ENCODE measurements at regions not wholly inside any gene's neighbourhood (a gene's known extent, or its start where the extent isn't known, plus 50 kb on each side); places are given as distances from the start of the nearest gene placed in this dataset.
"Not testable (repeated sequence)": the region's sequence is repeated elsewhere in the genome, so short reads cannot be mapped to it uniquely, and the experiment has no call there.

DNA sequence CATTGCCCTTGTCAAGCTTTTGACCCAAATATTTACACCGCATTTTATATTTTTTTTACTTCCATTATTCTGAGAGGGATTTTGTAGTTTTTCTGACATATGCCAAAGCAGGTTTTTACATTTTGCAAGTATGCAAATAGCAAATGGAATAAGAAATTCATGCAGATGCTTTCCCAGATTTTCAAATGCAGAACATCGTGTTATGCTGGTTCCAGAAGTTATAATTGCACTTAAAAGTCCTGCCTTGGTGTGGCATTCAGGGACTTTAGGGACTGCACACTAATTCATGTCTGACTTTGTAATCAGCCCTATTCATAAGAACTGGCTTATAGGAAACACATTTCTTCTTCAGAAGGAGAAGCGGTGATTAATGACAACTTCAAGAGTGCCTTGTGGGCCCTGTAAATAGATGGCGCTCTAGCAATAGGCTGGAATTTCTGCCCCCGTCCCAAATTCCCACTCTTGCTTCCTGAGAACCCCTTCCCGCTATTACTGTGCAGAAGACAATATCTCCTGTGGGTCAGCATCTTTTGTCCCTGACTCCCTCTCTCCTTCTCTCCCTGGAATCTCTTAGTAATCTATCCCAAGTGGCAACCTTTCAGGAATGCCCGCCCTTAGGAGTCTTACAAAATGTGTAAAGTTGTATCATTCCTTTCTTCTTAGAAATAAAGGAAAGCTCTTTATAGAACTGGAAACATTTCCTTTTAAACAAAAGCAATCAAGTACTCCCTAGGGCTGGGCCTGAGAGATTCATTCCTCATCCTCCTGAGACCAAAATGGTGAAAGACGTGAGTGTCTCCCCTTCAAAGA lies 264.0 kb downstream of the INHBA start:
- TF ChIP-seq POLR2AphosphoS5 (IDR thresholded peaks at IDR 0.05) = no peak
- TF ChIP-seq POLR2A (IDR thresholded peaks at IDR 0.05) = no peak
- TF ChIP-seq, protein P1, sequence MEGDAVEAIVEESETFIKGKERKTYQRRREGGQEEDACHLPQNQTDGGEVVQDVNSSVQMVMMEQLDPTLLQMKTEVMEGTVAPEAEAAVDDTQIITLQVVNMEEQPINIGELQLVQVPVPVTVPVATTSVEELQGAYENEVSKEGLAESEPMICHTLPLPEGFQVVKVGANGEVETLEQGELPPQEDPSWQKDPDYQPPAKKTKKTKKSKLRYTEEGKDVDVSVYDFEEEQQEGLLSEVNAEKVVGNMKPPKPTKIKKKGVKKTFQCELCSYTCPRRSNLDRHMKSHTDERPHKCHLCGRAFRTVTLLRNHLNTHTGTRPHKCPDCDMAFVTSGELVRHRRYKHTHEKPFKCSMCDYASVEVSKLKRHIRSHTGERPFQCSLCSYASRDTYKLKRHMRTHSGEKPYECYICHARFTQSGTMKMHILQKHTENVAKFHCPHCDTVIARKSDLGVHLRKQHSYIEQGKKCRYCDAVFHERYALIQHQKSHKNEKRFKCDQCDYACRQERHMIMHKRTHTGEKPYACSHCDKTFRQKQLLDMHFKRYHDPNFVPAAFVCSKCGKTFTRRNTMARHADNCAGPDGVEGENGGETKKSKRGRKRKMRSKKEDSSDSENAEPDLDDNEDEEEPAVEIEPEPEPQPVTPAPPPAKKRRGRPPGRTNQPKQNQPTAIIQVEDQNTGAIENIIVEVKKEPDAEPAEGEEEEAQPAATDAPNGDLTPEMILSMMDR (IDR thresholded peaks at IDR 0.05) = no peak
- no peak for TF ChIP-seq EP300 (IDR thresholded peaks at IDR 0.05)
- DNase-seq = no peak
- 81 to 89% (median 87%) methylated on average over 8 of the region's 8 CpGs for WGBS, 5 donors
- Histone ChIP-seq H3K36me3 (no peaks in the 10 kb centered on the region), H3K4me3 (no peak overlapping the region), H3K27me3 (no peaks in the 10 kb centered on the region), H3K9me3 (peaks cover 0 to 13% (median 3%) of the 10 kb centered on the region in 4 donors), H3K27ac (no peak overlapping the region), H3K4me1 (no peaks in the 10 kb centered on the region)
- intact Hi-C loops (cut with DNase I; ENCODE audit: low total_unique reads) = no loop called here

DNA sequence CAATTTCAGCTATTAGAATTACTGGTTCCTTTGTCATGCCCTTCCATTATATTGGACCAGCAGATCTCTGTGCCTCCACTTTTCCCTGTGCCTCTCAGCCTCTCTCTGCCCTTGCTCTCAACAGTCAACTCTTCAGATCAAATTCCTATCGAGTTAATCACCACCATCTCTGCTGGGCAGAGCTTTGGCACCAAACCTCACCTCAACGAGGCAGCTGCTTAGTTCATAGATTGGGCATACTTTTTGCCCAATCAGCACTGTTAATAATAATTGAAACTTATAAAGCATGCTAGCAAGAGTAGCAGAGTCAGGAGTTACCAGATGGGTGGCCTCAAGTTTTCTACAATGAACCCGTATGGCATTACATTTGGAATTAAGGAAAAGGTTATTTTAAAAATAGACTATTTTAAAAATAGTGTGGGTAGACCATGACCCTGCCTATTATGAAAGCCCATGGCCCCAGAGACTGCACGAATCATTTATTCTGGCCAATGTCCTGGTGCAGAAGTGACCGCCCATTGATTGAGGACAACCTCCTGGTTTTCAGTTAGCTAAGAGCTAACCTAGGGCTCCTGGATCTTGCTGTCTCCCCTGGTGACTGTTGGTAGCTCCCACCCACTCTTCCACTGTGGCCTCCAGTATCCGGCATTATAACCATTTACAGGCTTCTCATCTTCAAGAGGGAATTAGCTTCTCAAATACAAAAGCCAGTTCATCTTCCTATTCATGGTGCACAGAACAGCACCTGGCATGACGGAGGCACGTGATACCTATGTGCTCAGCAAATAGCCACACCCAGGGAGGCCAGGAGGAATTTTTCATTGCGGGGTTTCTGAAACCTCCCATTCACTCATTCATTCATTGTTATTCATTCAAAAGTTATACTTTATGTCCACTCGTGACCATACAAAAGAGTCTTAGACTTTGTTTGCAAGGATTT lies 265.4 kb downstream of the INHBA start:
- no peaks in the 10 kb centered on the region for H3K27me3 ChIP-seq
- no peak for DNase-seq
- TF ChIP-seq POLR2AphosphoS5 (IDR thresholded peaks at IDR 0.05) = no peak
- TF ChIP-seq POLR2A (IDR thresholded peaks at IDR 0.05) = no peak
- no peak for TF ChIP-seq EP300 (IDR thresholded peaks at IDR 0.05)
- TF ChIP-seq, protein P1 (IDR thresholded peaks at IDR 0.05) = no peak
- 50 to 65% (median 62%) methylated on average over 10 of the region's 10 CpGs for WGBS, 5 donors
- intact Hi-C loops (cut with DNase I; ENCODE audit: low total_unique reads) = no loop called here
- H3K27ac ChIP-seq = no peak overlapping the region
- H3K4me1 ChIP-seq = no peaks in the 10 kb centered on the region
- H3K36me3 ChIP-seq = no peaks in the 10 kb centered on the region
- no peak overlapping the region for H3K4me3 ChIP-seq
- peaks cover 0 to 13% (median 3%) of the 10 kb centered on the region in 4 donors for H3K9me3 ChIP-seq

DNA sequence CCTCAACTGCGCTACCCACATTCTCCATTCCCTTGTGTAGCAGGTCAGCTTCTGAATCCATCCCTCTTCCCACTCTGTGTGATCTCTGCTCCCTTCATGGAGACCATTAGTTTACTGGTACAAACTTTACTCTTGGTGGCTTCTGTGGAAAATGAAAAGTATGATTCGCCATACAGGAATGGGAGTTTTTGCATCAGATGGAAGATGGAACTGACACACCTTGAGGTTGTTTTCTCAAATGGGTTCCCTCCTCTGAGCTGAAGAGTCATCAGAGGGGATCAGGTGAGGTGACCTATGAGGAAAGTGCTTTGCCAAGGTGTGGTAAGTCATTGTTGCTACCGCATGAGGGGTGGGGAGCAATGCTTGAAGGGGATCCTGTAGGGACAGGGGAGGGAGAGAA lies 266.8 kb downstream of the INHBA start:
- peaks cover 0 to 13% (median 5%) of the 10 kb centered on the region in 4 donors for H3K9me3 ChIP-seq
- no peaks in the 10 kb centered on the region for H3K4me1 ChIP-seq
- no peaks in the 10 kb centered on the region for H3K27me3 ChIP-seq
- intact Hi-C loops (cut with DNase I; ENCODE audit: low total_unique reads) = no loop called here
- no peak overlapping the region for H3K4me3 ChIP-seq
- TF ChIP-seq POLR2AphosphoS5 (IDR thresholded peaks at IDR 0.05) (no peak), POLR2A (IDR thresholded peaks at IDR 0.05) (no peak), EP300 (IDR thresholded peaks at IDR 0.05) (no peak)
- TF ChIP-seq, protein P1 (IDR thresholded peaks at IDR 0.05) = no peak
- no peak for DNase-seq
- H3K27ac ChIP-seq = no peak overlapping the region
- WGBS, 5 donors = 93 to 97% (median 96%) methylated on average over 3 of the region's 3 CpGs
- H3K36me3 ChIP-seq = no peaks in the 10 kb centered on the region

DNA sequence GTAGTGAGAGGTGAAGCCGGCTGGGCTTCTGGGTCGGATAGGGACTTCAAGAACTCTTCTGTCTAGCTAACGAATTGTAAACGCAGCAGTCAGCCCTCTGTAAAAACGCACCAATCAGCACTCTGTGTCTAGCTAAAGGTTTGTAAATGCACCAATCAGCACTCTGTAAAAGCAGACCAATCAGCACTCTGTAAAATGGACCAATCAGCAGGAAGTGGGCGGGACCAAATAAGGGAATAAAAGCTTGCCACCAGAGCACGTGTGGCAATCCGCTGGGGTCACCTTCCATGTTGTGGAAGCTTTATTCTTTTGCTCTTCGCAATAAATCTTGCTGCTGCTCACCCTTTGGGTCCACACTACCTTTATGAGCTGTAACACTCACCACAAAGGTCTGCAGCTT lies 267.9 kb downstream of the INHBA start:
- H3K4me3 ChIP-seq; intact Hi-C loops (cut with DNase I; ENCODE audit: low total_unique reads); H3K36me3 ChIP-seq; DNase-seq; H3K27ac ChIP-seq; H3K4me1 ChIP-seq; H3K27me3 ChIP-seq: not testable (repeated sequence)
- peaks cover 0 to 13% (median 5%) of the 10 kb centered on the region in 4 donors for H3K9me3 ChIP-seq
- 70 to 83% (median 79%) methylated on average over 9 of the region's 9 CpGs for WGBS, 5 donors

Measured in stomach (tissue), 8 donors.